GM06990 (cell line): ENCODE measurements at regions not wholly inside any gene's neighbourhood (a gene's known extent, or its start where the extent isn't known, plus 50 kb on each side); places are given as distances from the start of the nearest gene placed in this dataset.

Experiments used
- DNase-seq: peaks from one replicate; pipeline ENCODE4 v3.0.0-alpha.2; 2011; ENCODE audit not compliant: insufficient read length; ENCODE audit errors: extremely low read depth
- H3K27me3 ChIP-seq: replicated peaks from 2 replicates; pipeline ENCODE4 v1.6.0; 2011; ENCODE audit warnings: low read length; ENCODE audit not compliant: control insufficient read depth, insufficient read depth
- H3K36me3 ChIP-seq: 2 replicates; pipeline ENCODE4 v1.5.1; 2011; ENCODE audit warnings: low read length; ENCODE audit not compliant: control insufficient read depth, insufficient read depth
- H3K4me3 ChIP-seq: replicated peaks from 2 replicates; pipeline ENCODE4 v1.5.1; 2011; ENCODE audit warnings: low read depth, mild to moderate bottlenecking, control low read depth, low read length
- TF ChIP-seq, protein P1 (sequence below): IDR thresholded peaks from 2 replicates; pipeline ENCODE4 v1.5.1; 2011; ENCODE audit warnings: low read length, control low read depth, mild to moderate bottlenecking, inconsistent platforms; ENCODE audit not compliant: insufficient read depth, poor library complexity, severe bottlenecking

DNA sequence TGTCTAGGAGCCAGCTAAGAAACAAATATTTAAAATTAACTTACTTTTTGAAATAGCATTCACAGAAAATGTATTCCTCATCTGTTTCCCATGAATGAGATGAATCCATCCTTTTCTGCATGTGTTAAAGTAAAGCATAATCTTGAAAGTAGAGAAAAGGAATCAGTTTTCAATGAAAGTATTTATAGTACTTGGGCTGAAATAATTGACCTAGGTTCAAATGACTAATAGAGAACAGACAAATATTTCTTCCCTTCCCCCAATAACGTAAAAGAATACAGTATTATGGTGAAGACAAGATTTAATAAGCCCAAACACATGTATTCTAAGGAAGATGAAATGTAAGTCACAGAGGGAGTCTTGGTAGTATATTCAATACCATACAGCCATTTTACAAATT is 403.5 kb downstream of the ZNF608 start:
- TF ChIP-seq, protein P1, sequence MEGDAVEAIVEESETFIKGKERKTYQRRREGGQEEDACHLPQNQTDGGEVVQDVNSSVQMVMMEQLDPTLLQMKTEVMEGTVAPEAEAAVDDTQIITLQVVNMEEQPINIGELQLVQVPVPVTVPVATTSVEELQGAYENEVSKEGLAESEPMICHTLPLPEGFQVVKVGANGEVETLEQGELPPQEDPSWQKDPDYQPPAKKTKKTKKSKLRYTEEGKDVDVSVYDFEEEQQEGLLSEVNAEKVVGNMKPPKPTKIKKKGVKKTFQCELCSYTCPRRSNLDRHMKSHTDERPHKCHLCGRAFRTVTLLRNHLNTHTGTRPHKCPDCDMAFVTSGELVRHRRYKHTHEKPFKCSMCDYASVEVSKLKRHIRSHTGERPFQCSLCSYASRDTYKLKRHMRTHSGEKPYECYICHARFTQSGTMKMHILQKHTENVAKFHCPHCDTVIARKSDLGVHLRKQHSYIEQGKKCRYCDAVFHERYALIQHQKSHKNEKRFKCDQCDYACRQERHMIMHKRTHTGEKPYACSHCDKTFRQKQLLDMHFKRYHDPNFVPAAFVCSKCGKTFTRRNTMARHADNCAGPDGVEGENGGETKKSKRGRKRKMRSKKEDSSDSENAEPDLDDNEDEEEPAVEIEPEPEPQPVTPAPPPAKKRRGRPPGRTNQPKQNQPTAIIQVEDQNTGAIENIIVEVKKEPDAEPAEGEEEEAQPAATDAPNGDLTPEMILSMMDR: no peak
- Histone ChIP-seq H3K27me3 (no peaks in the 10 kb centered on the region), H3K36me3 (no peaks in the 10 kb centered on the region), H3K4me3 (no peak overlapping the region)
- DNase-seq: no peak

DNA sequence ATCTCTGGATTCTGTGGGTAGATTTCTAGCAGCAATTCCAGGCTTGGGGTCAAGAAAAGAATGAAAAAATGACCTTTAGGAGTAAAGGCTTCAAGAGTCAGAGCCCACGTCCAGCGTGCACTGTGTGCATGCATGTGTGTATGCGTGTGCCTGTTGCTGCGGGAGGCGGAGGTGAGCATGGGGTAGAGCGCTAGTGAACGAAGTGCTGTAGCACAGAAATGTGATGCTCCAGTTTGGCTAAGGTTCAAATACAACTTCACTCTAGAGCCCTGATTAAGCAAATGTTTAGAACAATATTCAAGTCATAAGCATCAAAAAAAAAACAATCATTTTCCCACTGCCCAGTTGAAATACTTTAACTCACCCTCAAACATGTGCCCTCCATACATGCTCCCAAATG is 403.9 kb downstream of the ZNF608 start:
- Histone ChIP-seq H3K4me3 (no peak overlapping the region), H3K36me3 (no peaks in the 10 kb centered on the region), H3K27me3 (no peaks in the 10 kb centered on the region)
- DNase-seq: no peak
- TF ChIP-seq, protein P1: no peak

DNA sequence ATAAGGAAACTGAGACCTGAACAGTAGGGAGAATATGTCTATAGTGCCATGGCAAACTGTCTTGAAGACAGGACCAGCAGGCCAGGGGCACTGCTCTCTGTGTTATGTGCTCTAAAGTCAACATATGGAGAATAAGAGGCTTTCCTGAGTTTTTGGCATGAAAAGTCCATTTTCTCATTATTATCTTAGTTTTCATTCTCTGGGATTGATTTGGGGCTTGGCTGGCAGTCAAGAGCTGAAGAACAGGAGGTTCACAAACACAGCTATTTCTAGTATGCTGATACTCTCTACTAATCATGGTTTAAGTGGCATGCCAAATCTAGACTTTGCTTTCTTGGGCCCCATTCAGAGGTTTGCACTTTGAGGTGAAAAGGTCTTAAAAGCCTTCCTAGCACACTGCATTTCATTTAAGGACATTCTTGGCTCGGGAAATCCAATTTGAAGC is 404.4 kb downstream of the ZNF608 start:
- Histone ChIP-seq H3K4me3 (no peak overlapping the region), H3K36me3 (no peaks in the 10 kb centered on the region), H3K27me3 (no peaks in the 10 kb centered on the region)
- no peak for DNase-seq
- TF ChIP-seq, protein P1: no peak

DNA sequence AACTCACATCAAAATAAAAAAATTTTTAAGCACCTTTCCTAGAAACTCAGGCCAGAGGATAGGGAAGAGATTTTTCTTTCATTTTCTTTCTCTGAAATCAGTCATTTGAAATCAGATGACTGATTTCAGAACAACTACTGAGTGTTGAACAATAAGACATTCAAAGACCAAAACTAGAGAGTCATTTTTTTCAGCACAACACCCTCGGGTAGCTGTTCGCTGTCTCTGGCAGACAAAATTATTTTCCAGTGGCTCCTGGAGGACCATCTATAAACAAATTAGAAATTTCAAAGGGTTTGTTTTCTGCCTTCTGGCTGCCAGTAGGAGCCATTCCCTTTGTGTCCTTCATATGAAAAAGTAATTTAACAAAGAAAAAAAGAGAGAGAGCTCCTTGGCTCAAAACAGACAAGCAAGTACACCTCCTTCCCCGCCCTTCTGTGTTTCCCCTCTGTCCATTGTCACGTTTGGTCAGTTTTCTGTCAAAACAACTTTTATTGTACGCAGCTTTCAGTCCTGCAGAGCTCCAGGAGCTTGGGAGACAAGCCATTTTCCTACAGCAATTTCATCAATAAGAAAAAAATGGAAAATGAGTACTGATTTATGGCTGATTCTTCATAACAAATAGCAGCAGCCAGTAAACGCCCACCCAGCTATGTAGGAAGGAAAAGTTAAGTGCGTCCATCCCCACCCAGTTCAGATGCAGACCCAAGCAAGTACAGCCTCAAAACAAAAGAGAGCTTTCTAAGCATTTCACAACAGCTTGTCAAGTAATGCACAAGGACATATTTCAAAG is 405.2 kb downstream of the ZNF608 start:
- no peaks in the 10 kb centered on the region for H3K27me3 ChIP-seq
- DNase-seq: no peak
- TF ChIP-seq, protein P1: no peak
- H3K4me3 ChIP-seq: no peak overlapping the region
- H3K36me3 ChIP-seq: no peaks in the 10 kb centered on the region

DNA sequence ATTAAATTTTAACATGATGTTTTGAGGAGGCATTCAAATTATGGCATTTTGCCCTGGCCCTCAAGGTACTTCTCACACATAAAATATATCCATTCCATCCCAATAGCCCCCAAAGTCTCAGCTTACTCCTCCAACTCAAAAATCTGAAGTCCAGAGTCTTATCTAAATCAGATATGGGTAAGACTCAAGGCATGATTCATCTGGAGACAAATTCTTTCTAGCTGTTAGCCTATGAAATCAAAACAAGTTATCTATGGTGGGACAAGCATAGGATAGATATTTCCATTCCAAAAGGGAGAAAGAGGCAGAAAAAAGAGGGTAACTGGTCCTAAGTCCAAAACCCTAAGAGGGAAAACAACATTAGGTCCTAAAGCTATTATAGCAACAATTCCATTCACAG is 408.4 kb downstream of the ZNF608 start:
- H3K36me3 ChIP-seq: no peaks in the 10 kb centered on the region
- H3K4me3 ChIP-seq: no peak overlapping the region
- no peaks in the 10 kb centered on the region for H3K27me3 ChIP-seq
- DNase-seq: no peak
- TF ChIP-seq, protein P1: no peak
